GM19463 (cell line): ENCODE measurements at regions not wholly inside any gene's neighbourhood (a gene's known extent, or its start where the extent isn't known, plus 50 kb on each side); places are given as distances from the start of the nearest gene placed in this dataset.
"Not testable (repeated sequence)": the region's sequence is repeated elsewhere in the genome, so short reads cannot be mapped to it uniquely, and the experiment has no call there.

Source experiments
- ATAC-seq: cut with Tn5 transposase; IDR thresholded peaks from one replicate; pipeline ENCODE4 v1.9.1; 2021; ENCODE audit warnings: mild to moderate bottlenecking, moderate library complexity; ENCODE audit not compliant: unreplicated experiment

DNA sequence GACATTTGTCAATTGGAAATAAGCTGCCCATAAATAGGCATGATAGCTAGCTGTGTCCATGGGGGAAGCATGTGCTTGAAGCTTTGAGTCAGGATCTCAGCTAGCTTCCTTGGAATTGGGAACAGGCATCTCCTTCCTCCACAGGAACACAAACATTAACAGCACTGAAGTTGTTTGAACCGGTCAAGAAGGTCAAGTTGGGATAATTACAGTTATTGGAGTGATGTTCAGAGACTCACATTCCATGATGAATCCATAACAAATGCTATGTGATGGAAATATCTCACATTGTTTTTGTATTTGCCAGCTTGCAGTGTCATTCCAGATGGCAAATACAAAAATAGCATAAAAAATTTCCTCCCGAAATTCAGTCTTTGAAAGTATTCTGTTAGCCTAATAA lies 347.6 kb upstream of the SMIM21 start:
- ATAC-seq: no peak

DNA sequence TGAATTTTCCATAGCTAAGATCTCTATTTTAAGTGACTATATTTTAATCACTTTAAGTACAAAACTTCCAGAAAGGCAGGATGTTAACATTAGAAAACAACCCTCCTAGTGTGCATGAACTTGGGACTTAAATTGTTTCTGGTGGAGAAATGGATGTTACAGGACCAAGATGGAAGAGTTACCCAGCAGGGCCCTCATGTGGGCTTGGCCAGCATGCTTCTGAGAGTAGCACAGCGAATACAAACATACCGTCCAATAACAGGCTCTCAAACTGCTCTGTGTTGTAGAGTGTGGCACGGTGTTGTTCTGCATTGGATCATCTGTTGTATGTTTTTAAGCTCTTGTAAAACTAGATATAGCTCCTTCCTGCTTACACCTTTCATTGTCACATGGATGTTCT lies 346.1 kb upstream of the SMIM21 start:
- no peak for ATAC-seq

DNA sequence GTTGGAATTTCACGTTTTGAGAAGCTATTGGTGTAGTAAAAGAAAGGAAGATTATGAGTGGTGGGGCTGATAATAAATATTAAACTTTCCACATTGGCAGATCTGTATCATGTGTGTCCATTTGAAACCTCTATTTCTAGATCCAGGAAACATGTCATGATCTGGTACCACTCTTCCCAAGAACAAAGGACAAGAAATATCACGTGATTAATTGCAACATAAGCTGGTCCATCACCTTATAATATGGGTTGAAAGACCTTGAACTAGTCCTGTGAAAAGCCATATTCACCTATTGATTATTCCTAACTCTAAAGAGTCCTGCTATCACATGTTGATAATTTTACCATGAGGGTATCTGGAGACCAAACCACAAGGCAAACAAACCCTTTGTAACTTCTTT lies 335.3 kb upstream of the SMIM21 start:
- ATAC-seq: no peak

DNA sequence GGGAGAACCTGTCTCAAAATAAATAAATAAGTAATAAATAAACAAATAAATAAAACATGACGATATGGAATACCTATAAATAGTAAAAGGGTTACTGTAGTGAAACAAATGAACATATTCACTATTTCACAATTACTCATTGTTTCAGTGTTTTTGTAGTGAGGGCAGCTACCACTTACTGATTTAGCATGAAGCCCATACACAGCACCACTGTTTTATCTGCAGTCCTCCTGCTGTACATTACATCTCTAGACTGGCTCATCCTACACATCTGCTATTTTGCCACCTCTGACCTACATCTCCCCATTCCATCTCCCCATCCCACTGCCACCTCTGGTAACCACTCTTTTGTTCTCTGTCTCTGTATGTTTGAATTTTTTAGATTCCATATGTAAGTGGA lies 332.7 kb upstream of the SMIM21 start:
- no peak for ATAC-seq

DNA sequence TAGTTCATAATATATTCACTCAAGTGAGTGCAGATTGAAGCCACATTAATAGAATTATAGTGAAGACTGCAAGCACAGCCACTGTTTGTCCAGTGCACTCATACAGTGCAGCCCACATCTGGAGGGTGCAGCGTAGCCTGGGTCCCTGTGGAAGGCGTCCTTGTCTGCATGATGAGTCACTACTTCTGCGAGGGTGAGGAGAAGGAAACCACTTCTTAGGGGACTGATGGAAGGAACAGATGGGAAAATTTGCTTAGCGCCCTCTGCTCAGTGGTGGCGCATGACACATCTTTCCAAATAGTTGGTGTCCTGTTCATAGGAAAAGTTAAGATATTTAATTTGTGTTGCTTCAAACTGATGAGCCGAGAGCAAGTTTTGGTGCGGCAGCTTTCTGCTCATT lies 330.4 kb upstream of the SMIM21 start:
- no peak for ATAC-seq

DNA sequence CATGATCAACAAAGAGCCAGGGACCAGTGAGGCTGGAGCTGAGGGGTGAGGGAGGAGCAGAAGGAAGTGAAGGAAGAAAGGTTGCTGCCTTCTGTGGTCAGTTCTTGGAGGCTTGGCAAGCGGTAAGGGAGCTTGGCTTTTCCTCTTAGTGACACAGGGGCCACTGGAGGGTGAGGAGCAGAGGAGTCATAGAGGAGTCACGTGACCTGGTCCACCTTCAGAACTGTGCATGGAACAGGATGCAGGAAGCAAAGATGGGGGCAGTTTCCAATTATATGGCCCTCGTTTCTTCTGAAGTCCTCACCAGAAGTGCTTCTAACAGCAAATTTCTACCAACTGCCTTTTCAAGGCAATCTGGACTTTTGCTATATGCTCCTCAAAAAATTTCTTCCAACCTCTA lies 326.9 kb upstream of the SMIM21 start:
- ATAC-seq: no peak

DNA sequence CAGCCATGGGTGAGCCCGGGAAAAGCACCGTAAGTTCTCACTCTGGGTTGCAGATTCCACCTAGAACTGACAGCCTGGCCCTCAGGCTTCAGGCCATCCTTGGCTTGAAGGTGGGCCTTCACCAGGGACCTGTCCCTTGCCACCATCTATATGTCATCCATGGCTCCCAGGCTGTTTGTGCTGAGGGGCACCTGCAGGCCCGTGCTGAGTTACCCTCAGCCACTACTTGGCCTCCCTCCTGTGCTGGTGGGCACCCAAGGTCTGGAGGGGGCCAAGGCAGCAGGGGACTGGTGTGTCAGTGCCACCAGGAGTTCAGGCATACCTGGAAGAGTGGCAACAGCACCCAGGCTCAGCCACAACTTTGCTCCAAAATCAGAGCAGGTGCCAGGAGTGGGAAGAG lies 326.2 kb upstream of the SMIM21 start:
- ATAC-seq: no peak

DNA sequence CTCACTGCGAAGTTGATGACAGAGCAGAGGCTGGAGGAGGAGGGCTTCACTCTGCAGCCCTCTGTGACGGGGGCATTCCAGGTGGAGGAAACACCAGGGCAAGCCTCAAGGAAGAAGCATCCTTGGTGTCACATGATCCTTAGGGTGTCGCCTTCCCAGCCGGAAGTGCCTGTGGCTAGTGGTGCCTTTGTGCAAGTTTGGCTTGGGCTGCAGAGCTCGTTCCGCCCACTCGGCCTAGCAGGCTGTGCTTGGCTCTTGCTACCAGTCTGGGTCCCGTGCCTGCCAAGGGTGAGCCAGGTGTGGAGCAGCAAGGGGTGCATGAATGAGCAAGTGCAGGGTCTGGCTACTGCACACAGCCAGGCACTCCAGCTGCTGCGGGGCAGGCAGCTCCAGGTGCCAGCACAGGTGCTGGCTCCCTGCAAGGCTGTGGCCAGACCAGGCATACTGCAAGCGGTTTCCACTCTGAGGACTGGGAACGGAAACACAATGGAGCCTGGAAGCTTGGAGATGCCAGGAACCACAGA lies 325.3 kb upstream of the SMIM21 start:
- no peak for ATAC-seq

DNA sequence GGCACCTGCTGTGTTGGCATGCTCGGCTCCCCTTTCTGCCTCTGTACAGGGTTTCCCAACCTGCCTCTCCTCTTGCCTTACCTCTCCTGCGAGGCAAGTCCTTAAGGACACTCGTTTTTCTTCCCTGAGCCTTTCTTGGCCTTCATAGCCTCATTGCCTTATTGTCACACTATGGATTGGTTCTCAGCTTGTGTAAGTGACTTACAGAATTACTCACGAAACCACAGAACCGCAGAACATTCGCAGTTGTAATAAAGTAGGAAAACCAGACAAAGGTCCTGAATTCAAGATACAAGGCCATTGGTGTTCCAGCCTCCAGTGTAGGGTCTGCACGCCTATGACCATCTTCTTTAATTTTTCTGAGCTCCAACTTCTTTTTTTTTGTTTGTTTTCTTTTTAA lies 317.6 kb upstream of the SMIM21 start:
- ATAC-seq: no peak

DNA sequence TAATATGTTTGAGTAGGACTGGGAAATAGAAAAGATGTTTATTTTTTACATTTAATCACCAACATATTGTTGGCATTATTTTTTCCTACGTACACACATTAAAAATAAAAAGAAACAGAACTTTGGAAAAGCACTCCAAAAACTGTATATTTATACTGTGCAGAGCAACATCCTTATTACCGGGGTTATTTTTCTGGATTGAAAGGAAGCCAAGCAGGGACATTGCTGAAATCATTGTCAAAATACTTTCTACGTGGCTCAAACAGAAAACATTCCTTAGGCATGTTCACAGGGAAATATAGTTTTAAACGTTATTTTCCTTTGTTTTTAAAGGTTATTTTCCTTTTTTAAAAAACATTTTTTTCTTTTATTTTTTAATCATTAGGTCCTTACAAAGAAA lies 315.0 kb upstream of the SMIM21 start:
- ATAC-seq: no peak

DNA sequence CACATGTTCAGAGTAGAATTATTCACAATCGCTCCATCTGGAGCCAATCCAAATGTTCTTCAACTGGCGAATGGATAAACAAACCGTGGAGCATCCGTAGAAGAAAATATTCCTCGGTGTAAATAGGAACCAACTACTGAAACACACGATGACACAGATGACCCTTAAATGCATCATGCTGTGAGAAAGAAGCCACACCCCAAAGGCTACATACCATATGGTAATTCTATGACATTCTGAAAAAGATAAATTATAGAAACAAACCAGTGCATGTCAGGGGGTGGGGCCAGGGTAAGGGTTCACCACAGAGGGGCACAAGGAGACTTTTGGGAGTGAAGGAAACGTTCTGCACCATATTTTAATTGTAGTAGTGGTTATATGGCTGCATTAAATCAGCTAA lies 312.2 kb upstream of the SMIM21 start:
- no peak for ATAC-seq

DNA sequence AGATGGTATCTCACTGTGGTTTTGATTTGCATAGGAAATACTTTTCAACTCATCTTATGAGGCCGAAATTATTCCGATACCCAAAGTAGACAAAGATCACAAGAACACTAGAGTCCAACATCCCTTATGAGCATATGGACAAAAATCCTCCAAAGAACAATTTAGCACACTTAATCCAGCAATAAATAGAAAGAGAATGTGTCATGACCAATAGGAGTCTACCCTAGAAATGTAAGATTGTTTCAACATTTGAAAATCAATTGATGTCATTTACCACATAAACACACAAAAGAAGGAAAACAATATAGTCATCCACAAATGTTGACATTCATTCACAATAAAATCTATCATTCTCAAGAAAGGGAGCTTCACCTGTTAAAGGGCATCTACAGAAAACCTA lies 307.8 kb upstream of the SMIM21 start:
- no peak for ATAC-seq

DNA sequence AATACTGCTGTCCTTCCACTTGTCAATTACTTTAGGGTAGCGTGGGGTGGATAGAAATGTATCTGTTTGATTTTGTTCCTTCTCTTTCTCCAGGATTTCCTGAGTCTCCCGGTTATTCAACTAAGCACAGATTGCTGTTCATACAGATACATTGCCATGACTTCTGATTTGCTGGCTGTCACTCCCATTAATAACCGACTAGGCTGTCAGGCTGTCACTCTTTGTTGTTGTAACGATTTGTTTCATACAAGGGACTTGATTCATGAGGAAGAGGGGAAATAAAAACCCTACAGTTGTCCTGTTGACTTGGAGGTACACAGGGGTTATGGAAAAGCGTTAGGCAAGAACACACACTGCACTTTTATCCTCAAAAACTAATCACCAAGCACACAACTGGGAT lies 302.7 kb upstream of the SMIM21 start:
- no peak for ATAC-seq

DNA sequence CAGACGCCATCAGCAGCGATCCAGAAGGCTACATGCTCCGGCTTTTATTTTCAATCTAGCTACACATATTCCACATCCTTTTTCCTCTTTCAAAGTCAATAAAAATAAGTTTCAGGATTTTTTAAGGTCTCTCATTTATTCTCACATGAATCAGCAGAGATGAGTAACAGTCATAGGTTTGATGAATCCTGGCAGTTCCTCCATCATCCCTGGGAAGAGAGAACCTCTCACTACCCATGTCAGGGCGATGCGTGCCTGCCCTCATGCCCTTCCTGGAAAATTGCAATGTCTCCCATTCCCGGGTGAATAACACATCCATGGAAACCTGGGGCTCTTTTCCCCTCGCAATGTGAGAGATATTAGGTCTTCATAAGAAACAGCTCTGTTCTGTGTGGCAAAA lies 301.1 kb upstream of the SMIM21 start:
- no peak for ATAC-seq

DNA sequence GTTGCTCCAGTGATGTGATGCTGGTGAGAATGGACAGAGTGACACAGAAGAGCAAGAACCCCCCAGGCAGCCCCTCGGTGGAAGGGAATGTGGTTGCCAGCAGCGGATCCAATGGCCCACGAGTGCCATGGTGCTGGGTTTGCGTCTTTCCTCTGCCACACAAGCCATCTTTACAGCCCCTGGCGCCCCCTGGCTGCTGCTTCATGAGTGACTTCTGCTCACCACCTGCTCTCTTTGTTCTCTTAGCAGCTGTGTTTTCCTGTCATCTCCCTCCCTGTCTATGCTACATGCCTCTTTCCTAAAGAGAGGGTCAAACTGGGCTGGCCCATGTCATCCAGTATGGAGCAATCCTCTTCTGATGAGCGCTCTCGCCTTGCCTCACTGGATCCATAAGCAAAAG lies 300.0 kb upstream of the SMIM21 start:
- ATAC-seq: no peak

DNA sequence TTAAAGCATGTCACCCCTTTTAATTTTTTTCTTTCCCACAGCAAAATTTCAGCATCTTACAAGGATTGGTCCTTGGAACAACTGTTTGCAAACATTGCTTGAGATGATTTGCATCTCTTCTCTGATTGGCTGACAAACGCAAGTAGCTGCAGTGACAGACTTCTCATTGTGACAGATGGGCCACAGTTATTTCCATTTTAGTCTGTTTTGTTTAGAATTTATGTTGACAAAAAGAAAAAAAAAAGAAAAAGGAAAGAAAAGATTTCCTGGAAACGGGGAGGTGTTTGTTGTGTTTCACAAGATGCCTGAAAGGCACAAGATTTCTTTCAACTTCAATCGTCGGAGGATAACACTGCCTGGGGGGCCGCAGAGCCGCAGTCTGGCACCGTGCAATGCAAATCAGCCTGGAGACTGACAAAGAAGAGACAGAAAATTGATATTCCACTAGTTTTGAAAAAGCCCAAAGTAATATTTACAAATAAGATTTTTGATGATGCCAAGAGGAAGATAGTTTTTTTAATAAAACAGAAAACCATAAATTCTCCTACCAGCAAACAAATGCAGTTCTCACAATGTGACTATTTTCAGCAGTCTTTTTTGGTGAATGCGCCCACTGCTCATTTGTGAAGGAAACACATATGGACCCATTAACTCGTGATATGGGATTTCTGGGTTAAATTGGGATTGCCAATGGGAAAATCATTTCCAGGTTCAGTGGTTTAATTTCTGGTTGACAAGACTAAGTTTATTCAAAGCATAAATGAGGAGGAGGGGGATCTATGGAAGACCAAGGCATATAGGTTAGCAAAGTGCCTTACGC lies 296.2 kb upstream of the SMIM21 start:
- no peak for ATAC-seq

DNA sequence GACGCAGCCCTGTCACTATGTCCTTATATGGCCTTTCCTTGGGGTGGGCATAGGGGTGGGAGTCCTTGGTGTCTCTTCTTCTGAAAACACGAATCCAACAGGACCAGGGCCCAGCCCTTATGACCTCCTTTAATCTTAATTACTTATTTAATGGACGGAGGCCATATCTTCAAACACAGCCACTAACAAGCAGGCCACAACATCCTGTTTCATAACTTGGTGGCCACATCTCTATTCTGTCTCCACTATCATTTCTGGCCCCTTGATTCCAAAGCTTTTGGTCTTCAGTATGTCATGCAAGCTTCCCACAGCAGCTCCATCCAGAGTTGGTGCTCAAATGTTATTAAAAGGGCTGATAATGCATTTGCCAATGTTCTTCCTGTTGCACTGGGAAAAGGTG lies 287.3 kb upstream of the SMIM21 start:
- no peak for ATAC-seq

DNA sequence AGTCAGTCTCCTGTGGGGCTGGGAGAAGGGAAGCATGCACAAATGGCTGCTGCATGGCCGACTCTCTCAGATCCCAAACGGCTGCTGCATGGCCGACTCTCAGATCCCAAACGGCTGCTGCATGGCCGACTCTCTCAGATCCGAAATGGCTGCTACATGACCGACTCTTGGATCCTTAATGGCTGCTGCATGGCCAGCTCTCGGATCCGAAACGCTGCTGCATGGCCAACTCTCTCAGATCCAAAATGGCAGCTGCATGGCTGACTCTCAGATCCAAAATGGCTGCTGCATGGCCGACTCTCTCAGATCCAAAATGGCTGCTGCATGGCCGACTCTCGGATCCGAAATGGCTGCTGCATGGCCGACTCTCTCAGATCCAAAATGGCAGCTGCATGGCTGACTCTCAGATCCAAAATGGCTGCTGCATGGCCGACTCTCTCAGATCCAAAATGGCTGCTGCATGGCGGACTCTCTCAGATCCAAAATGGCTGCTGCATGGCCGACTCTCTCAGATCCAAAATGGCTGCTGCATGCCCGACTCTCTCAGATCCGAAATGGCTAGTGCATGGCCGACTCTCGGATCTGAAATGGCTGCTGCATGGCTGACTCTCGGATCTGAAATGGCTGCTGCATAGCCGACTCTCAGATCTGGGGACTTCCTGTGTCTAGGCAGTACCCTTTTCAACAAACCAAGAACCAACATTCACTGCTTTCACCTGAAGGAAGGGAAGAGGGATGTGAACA lies 284.8 kb upstream of the SMIM21 start:
- not testable (repeated sequence) for ATAC-seq

DNA sequence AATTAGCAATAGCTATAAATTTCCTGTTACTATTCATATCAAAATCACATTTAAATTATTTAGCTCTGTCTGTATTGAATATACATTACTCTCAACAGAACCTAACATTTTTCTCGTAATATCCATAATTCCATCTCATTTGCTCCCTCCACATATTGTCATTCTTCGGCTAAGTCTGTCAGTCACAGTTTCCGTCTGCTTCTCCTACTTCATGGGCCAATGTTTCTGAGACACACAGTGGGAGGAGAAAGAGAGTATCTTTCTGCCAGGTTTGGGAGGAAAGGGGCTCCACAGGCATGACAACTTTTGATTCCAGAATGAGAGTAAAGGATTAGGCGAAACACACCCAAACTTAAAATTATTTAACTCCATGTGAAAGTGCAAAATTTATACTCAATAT lies 273.1 kb upstream of the SMIM21 start:
- no peak for ATAC-seq

DNA sequence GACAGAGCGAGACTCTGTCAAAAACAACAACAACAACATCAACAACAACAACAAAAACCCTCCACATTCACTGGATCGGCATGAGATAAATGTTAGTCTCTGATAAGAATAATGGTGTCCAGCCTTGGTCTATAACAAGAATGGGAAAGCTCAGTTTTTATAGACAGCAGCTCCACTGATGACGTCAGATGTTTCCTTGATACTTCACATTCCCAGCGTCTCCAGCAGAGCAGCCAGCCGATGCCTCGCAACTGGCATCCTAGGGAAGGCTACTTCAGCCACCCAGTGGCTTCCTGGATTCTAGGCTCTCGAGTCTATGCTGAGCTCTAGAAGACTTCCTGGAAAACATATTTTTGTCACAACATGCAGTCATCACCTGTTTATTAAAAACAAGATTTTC lies 271.4 kb upstream of the SMIM21 start:
- no peak for ATAC-seq

DNA sequence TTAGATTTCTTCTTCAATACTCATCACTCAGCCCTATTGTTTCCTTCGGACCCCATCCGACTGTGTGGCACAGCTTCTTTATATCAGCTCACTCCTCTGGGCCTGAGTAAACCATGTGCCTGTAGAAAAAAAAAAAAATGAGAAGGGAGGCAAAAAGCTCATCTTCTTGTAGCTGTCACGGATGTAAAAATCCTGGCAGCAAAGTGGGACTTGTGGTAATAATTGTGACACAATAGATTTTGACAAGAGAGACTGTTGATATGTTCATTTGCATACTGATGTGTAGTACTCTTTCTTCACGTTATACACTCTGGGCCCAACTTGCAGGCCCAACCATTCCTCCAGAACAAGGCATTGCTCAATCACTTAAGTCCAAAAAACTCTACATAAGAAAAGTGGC lies 270.0 kb upstream of the SMIM21 start:
- ATAC-seq: no peak

DNA sequence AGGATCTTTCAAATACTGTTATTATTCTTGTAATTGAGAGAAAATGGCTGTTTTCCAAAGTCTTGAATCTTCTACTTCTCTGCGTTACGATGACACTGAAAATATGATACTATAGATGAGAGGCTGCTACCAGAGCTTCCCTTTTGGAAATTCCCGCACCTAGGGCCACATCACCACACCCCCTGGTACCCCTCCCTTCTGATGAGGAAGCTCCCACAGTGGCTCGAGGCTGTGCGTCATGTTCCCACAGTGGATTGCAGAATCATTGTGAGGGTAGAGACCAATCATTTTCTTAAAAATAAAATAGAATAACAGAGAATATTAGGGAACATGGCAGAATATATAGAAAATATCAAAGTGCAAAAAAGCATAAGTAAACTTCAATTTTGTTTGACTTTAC lies 268.9 kb upstream of the SMIM21 start:
- ATAC-seq: no peak
